HS-5 (cell line): ENCODE measurements at regions not wholly inside any gene's neighbourhood (a gene's known extent, or its start where the extent isn't known, plus 50 kb on each side); places are given as distances from the start of the nearest gene placed in this dataset.

Source experiments
- DNase-seq: peaks from one replicate; pipeline ENCODE4 v3.0.0-alpha.2; 2012; ENCODE audit warnings: low read depth

GRCh38 chr2:21501376-21502027 lies 377.7 kb downstream of the TDRD15 start:
- DNase-seq = no peak

GRCh38 chr2:21515903-21516302 lies 392.1 kb downstream of the TDRD15 start:
- DNase-seq = no peak

GRCh38 chr2:21519412-21519811 lies 395.6 kb downstream of the TDRD15 start:
- DNase-seq = no peak

- DNase-seq = no peak
Measured at GRCh38 chr2:21519821-21520220, 396.1 kb downstream of the TDRD15 start.

GRCh38 chr2:21535826-21536225 lies 412.1 kb downstream of the TDRD15 start:
- no peak for DNase-seq

DNA sequence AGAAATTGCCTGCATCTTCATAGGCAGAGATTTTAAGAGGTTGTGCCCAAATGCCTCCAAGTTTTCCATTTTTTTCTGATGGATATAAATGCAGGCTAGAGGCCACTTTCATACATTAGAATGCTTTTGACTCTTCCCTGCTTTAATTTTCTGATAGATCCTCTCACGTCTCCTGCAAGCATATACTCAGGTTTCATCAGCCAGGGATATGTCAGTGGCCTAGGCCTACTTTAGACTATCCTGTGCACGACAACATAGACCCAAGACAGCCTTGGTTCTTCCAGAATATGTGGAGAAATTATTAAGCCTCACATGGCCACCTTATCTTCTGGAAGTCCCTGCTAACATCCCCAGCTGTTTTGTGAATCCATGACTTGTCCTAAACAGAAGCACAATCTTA lies 415.9 kb downstream of the TDRD15 start:
- DNase-seq = no peak

DNA sequence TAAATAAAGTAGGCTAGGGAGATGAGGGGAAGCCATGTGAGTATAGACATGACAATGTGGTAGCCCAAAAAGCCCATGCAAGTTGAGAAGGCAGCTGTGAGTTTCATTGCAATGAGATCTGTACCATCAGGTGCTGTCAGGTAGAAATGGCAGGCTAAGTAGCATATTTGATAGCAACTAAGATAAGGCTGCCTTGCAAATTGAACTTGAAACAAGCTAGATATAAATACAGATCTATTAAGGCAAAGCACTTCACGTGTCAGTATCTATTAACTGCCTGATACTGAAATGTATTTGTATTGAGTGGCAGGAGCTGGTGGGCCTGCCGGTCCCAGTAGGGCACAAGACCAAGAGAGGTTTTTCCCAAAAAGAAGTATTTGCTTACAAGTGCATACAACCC lies 419.9 kb downstream of the TDRD15 start:
- DNase-seq = no peak

GRCh38 chr2:21544392-21544791 lies 420.6 kb downstream of the TDRD15 start:
- no peak for DNase-seq

GRCh38 chr2:21552981-21553380 lies 429.2 kb downstream of the TDRD15 start:
- no peak for DNase-seq

GRCh38 chr2:21559351-21559750 lies 435.6 kb downstream of the TDRD15 start:
- DNase-seq = no peak

DNA sequence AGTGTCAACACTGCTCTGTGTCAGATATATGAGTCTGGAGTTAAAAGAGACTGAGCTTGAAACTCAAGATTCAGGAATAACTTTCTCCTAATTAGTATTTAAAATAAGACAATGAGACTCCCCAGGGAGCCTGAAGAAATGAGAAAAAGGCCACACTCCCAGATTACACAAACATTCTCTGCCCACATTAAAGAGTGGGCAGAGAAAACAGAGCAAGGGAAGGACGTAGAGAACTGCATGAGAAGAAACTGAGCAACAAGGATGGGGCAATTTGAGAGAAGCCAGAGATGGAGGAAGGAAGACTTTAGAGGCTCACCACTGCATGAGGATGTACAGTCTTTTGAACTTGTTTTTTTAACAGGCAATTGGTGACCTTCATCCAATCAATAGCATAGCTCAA lies 438.2 kb downstream of the TDRD15 start:
- DNase-seq = no peak

DNA sequence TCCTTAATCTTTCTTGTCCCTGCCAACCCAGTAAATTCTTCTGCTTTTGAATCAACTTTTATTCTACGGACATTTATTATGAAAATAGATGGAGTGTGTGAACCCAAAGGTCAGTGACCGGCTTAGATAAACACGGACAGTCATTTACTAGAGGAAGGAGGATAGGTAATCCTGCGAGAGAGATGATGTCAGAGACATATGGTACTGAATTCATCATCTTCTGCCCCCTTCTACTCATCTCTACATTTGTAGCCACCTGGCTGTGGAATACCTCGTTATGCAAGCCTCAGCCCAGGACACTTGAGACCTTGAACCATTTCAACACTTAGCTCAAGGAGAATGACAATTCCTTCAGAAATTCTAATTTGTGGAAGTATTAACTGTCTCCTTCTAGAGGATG lies 443.6 kb downstream of the TDRD15 start:
- DNase-seq = no peak

- DNase-seq = no peak
Measured at GRCh38 chr2:21571686-21572085, 447.9 kb downstream of the TDRD15 start.

DNA sequence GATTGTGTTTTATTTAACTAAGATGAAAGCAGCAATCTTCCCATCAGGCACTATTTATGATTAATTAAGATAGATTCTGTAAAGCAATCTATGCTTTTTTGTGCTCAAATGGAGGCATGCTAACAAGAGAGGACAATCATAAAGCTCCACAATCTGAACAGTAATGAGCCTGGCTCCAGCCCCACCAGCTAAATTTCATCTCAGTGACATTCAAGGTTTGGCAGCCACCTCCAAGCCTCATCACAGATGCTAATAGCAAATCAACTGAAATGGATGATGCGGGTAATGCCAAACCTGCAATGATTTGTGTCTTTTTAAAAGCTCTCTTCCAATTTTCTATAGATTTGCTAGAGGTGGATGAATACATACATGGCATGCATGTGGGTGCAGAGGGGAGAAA lies 456.6 kb downstream of the TDRD15 start:
- no peak for DNase-seq

DNA sequence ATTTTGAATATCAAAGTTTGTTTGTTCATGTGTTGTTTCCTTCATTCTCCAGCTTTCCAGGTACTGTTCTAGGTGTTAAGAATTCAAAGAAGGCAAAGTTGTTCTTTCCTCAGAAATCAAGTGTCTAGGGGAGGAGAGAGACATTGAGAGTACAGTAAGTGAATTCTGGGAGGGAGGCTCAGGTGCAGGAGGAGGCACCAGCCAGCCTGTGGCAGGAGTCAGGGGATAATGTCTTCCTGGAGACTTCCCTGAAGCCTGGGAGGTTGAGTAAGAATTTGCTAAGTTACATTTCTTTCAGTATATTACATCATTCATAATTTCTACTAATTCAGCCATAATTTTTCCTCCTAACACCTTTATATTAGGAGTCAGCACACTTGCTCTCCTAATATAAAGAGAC lies 462.1 kb downstream of the TDRD15 start:
- no peak for DNase-seq

- no peak for DNase-seq
Measured at GRCh38 chr2:21590026-21590690, 466.4 kb downstream of the TDRD15 start.

DNA sequence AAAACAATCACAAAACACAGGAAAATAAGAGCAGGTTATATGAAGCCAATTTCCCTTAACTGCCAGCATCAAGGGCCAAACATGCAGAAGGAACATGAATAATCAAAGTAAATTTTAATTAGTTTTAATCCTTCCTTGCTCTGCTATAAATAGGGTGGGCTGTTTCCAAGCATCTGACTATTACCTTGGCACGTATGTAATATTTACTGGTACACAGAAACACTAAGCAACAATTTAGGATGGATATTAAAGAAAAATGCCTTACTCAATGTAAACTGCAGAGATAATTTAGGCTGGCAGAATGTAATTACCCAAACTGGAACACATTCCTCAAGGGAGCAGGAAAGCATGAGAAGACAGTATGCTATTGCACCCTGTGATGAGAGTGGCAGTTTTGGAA lies 468.2 kb downstream of the TDRD15 start:
- DNase-seq = no peak

DNA sequence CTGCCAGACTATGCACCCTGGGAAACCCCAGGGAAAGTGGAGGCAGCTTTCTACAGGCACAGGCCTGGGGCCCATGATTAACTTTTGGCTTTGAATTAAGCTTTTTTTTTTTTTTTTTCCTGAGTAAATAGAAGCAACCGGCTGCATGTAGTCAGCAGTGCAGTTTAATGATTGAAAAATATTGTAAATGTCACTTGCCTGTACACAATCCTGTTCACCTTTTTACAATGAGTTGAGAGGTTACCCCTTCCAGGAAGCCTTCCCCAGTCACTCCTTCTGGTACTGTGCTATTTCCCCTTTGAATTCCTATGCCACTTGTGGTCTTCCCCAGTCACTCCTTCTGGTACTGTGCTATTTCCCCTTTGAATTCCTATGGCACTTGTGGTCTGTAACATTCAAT lies 475.6 kb downstream of the TDRD15 start:
- no peak for DNase-seq

GRCh38 chr2:21602789-21603188 lies 479.0 kb downstream of the TDRD15 start:
- DNase-seq = no peak

DNA sequence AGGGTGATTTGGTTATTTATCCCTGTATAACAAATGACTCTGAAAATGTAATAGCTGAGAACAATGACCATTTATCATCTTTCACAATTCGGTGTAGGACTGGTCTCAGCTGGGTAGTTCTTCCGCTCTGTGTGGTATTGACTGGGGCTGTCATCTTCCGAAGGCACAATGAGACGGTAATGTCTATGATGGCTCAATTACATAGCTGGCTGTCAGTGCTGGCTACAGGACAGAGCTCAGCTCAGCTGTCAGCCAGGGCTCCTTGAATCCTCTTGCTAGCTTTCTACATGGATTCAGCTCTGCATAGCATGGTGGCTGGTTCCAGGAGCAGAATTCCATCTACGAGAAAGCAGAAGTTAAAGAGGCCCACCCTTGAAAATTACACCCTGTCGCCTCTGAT lies 483.8 kb downstream of the TDRD15 start:
- no peak for DNase-seq

- no peak for DNase-seq
Measured at GRCh38 chr2:21610304-21610703, 486.5 kb downstream of the TDRD15 start.

DNA sequence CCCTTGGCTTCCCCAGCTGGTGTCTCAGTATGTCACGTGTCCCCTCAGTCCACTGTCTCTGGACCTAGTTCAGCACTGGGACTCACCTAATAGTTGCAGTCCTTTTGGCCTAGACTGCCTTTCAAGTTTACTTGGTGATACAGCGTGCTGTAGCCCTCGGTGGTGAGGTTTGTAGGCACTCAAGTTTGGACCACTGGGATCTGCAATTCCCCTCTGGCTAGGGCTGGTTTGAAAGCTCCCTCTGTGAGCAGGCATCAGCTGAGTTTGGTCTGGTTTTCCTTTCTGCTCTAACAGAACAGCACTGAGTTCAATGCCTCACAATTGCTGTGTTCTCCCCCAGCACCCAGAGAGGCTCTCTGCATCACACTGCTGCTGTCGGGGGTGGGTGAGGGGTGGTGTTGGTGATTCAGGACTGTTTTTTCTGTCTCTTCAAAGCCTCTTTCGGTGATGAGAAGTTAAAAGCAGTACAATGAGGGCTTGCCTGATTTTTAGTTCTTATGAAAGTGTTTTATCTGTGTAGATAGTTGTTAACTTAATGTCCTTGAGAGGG lies 494.2 kb downstream of the TDRD15 start:
- DNase-seq = no peak

- no peak for DNase-seq
Measured at GRCh38 chr2:21620771-21621170, 497.0 kb downstream of the TDRD15 start.

GRCh38 chr2:21627938-21628337 lies 504.2 kb downstream of the TDRD15 start:
- no peak for DNase-seq
